GM19035 (cell line): ENCODE measurements at regions not wholly inside any gene's neighbourhood (a gene's known extent, or its start where the extent isn't known, plus 50 kb on each side); places are given as distances from the start of the nearest gene placed in this dataset.
"Not testable (repeated sequence)": the region's sequence is repeated elsewhere in the genome, so short reads cannot be mapped to it uniquely, and the experiment has no call there.

ENCODE experiments used
- ATAC-seq: cut with Tn5 transposase; IDR thresholded peaks from one replicate; pipeline ENCODE4 v1.9.1; 2021; ENCODE audit not compliant: unreplicated experiment

DNA sequence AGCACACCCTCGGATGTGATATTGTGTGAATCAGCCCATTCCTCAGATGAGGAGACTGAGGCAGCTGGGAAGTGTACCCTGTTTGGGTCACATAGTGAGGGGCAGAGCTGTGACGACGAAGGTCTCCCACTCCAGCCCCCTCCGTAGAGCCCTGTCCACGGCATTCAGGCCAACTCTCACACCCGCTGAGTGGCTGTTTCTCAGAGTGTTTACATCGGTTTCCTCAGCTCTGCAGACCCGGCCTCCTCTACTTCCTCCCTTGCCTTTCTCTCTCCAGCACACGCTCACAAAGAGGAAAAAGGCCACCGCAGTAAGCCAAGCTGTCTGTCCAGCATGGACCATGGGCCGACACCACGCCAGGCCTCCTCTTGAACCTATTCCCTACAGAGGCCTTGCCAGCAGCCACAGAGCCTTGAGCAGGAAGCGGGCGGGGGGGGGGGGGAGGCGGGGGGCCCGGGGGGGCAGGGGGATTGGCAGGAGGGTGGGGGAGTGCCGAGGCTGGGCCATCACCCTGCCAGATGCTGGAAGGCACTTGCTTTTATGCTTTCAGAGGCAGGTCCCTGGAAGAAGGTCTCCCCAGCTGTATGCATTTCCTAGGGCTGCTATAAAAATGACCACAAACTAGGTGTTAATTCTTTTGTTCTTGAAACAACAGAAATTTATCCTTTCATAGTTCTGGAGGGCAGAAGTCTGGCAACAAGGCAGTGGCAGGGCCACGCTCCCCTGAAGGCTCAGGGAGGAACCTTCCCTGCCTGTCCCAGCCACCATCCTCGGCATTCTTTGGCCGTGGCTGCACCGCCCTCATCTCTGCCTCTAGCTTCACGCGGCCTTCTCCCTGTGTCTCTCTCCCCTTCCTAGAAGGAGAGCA is 178.4 kb downstream of the PSMG1 start:
- ATAC-seq = no peak

DNA sequence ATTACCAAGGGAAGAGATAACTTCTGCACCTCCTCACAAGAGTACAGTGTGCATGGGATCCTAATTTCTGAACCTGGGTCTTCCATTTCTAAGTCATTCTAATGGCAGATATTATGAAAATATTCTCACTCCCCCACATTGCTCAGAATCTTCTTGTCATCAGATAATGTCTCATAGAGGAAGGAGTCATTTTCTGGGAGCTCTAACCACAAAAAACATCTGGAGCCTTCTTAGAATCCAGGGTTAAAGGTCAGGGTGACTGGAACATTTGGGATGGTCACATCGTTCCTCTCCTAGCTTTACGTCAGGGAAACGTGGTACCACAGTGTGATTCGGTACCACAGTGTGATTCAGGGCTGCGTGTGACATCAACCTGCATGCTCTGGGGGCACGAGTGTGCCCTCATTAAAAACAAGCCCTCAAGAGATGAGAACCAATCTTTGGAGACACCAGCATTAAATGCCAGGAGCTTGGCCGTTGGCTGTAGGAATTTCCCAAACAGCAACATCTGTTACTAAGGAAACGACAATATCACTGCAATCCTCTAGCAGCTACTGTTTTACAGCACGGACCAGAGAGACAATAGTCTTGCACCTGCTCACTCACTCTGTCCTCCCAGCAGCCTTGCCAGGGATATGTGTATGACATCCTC is 179.1 kb downstream of the PSMG1 start:
- no peak for ATAC-seq

DNA sequence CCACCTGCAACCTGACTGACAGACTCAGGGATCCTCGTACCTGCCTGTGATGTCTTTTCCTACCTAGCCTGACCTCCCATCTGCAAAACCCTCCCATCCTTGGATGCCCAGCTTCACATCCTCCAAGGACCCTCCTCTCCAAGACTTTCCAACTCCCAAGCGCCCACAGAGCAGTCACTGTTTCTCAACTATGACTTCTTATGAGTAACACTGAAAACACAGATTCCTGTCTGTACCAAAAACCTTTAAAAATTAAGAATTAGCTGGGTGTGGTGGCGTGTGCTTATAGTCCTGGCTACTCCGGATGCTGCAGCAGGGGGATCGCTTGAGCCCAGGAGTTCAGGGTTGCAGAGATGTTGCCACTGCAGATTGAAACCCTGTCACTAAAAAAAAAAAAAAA is 181.9 kb downstream of the PSMG1 start:
- no peak for ATAC-seq

DNA sequence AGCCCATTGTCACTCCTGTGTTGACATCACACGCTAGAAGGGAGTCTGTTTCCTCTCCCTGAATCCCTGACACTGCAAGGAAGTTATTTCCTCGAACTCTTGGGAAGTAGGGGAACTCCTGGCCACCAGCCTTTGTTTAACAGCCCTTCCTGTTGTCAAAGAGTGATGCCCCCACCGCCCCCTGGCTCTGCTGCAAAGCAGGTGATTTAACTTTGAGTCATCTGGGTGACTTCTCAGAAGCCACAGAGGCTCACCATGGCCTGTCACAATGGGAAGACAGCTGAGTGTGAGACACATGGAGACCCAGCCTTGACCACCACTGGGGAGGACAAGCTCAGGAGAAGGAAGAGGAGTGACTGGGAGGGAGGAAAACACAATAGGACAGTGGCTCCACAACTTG is 182.8 kb downstream of the PSMG1 start:
- no peak for ATAC-seq

DNA sequence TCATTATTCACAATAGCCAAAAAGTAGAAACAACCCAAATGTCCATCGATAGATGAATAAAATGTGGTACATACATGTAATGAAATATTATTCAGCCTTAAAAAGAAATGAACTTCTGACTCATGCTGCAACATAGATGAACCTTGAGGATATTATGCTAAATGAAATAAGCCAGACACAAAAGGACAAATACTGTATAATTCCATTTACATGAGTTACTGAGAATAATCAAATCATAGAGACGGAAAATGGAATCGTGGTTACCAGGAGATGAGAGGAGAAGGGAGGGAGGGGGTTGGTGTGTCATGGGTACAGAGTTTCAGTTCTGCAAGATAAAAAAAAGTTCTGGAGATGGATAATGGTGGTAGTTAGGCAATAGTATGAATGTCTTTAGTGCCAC is 184.1 kb downstream of the PSMG1 start:
- ATAC-seq = no peak

DNA sequence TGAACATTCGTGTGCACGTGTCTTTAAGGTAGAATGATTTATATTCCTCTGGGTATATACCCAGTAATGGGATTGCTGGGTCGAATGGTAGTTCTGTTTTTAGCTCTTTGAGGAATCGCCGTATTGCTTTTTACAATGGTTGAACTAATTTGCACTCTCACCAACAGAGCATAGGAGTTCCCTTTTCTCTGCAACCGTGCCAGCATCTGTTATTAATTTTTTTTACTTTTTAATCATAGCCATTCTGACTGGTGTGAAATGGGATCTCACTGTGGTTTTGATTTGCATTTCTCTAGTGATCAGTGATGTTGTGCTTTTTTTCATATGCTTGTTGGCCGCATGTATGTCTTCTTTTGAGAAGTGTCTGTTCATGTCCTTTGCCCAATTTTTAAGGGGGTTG is 185.0 kb downstream of the PSMG1 start:
- ATAC-seq = not testable (repeated sequence)

DNA sequence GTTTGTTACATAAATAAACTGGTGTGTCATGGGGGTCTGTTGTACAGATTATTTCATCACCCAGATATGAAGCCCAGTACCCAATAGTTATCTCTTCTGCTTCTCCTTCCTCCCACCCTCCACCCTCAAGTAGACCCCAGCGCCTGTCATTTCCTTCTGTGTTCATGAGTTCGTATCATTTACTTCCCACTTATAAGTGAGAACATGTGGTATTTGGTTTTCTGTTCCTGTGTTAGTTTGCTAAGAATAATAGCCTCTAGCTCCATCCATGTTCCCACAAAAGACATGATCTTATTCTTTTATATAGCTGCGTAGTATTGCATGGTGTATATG is 185.4 kb downstream of the PSMG1 start:
- ATAC-seq = not testable (repeated sequence)

DNA sequence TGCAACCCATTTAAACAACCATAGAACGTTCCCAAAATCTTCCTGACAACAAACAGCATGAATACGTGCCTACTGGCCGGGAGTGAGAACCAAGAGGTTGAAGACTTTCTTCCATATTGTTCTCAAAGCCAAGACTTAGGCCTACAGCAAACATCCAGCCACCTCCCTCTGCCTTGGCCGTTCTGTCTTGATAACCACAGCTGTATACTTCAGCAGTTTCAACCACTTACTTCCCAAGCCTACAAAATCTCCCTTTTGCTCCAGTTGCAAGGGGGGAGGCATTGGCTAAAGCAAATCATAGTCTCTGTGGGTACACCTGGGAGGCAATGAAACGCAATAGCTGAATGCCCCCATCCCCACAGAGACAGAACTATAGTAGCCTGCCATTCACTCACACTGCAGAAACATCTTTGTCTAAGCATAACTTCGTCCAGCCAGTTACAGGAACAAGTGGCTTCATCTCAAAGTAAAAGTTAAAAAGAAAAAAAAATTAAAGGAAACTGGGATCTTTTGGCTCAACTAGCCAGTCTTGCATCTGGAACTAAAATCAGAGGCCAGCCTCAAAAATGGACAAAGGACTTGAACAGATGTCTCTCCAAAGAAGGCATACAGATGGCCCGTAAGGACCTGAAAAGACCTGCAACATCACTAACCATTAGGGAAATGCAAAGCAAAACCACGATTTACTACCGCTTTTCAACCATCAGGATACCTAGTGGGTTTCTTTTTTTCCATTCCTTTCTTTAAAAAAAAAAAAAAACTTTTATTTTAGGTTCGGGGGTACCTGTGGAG is 186.0 kb downstream of the PSMG1 start:
- no peak for ATAC-seq

DNA sequence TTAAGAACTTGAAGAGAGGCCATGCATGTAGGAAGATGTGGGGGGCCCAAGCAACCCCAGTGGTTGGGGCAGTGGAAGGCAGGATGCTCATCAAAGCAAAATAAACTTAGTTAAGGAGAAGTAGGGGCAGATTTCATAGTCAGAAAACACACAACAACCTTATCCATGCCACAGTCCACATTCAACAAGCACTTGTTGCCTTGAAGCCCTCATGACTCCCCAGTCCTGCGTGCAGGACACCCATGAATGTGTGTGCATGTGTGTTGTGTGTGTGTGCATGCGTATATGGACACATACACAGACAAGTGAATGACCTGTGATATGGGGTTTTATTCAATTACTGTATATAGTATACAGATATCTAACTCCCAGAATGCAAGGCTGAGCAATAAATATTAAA is 186.9 kb downstream of the PSMG1 start:
- no peak for ATAC-seq

DNA sequence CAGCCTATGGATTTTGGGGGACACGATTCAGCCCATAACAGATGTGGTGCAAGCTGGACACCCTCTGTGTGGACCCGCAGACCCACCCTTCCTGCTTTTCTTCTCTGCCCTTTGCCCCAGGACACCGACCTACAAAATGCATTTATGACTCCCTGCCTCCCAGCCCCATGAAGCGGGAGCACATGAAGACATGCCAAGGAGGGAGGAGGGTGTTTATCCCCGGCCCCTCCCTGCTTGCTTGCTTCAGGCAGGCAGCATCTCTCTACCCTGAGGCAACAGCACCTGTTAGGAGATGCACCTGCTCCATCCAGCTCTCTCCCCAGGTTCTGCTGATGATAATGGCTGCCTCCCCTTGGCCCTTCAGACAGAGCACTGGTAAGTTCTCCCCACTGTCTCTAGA is 187.5 kb downstream of the PSMG1 start:
- no peak for ATAC-seq

DNA sequence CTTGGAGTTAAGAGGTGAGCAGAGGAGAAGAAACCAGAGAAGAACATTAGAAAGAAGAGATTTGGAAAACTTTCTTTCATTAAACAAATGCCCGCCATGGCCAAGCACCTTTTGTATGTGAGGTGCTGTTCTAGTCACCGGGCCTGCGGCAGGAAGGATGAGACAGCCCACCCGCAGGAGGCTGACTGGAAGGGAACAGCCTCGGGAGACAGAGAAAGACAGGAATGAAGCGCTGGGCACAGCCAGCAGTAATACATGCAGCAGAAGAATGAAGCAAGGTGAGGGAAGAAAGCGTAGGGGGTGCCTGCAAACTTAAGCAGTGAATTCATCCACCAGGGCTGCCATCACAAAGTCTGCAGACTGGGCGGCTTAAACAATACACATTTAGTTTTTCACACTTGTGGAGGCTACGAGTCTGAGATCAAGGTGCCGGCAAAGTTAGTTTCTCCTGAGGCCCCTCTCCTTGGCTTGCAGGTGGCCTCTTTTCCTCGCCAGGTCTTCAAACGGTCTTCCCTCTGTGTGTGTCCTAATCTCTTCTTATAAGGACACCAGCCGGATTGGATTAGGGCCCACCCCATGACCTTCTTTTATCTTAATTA is 188.1 kb downstream of the PSMG1 start:
- ATAC-seq = no peak

DNA sequence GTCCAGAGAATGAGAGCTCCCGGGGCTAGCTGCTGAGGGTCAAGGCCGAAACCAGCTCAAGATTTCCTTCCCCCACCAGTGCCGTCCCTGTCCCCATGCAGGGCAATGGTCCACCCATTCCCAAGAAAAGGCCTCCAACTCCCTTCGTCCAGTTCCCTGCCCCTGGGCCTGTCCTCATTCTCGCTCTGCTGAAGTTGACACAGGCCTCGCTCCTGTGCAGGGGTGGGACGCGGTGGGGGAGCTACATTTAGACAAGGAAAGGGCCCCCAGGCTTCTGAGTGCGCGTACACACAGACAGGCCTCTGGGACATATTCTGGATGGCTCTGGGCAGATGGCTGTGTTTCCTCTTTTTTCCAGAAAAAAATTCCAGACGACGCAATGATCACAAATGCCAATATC is 188.3 kb downstream of the ETS2 start:
- ATAC-seq = no peak

DNA sequence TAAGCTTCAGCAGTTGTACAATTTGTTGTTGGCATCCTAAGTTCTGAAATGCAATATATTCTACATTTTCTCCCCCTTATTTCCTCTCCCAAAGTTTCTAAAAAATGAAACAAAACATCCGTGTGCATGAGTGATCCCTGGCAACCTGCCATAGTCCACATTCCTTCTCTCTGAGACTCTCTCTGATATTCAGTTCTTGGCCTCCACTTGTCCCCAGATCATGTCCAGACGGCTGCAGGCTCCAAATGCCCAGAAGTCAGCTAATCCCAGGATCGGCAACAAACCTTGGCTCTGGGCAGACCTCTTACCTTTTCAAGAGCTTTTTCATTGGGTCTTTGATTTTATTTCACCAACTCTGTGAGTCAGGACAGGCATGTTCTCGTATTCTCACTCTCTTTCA is 187.8 kb downstream of the ETS2 start:
- ATAC-seq = no peak

DNA sequence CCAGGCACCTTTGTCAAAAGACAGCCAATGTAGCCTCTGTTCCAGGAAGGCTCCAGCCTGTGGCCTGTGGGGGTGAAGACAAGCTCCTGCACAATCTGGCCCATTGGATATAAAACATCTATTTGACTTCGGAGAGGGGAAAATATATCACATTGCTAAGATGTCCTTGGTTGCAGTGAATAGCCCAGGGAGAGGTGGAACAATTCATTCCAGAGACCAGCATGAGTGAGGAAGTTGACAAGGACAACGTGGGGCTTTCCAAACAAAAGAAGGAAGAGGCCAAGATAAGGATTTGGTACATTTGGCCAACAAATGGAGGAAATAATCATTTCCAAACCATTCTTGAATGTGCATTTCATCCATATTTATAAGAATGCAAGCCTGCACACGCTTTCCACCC is 187.0 kb downstream of the ETS2 start:
- ATAC-seq = no peak

DNA sequence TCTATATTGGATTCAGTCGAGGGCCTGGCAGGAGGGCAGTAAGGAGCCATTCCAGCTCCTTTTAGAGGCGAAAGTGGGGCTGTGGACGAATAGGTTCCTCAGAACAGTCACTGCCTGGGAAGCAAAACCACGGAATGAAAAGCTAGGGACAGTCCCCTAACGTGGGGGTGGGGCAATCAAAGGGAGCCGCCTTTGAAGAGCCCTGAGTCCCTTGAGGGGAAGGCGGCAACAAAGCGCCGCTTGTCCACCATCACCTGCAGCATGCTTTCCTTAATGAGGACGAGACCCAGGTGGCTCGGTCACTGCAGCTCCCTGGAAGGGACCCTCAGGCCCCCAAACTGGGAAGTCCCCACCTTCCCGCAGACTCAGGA is 184.7 kb downstream of the ETS2 start:
- ATAC-seq = no peak

DNA sequence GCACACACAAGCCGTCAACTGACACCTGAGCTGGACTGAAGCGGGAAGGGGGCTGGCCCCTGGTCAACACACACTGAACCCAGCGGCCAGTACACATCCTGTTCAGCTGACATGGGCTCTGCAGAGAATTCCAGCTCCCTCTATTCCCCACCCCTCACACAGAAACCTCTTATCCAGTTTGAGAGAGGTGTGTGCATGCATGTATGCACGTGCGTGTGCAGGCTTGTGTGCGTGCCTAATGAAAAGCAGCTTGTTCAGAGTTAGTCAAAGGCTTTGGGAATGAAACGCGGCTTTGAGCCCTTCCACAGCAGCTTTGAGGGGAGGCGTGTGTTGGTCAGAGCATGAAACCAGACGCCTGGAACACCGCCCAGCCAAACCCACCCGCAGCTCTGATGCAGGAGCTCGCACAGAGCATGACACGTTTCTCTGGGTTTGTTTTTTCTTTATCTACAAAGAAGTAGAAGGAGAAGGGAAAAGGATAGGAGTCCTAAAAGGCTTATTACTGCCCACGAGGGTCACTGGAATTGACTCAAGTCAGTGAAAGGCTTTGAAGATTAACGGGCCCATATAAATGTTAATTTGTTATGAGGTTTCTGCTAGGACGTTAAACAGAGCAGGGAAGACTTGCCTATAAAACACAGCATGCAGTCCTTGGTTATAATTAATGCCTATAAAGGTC is 184.2 kb downstream of the ETS2 start:
- no peak for ATAC-seq

DNA sequence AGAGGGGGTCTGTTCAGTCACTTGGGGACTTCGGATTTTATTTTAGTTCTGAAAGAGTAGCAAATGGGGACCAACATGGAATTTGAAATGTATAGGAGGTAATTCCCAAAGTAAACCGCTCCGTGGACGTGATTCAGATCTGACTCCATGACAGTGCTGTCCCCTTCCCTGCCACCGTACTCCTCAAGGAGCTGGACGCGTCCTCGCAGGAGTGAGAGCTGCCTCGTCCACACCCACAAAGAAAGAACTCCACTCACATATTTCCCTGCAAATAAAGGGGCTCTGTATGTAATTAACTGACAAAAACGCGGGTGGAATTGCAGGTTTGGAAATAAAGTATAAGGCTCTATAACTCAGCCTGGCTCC is 183.6 kb downstream of the ETS2 start:
- no peak for ATAC-seq

DNA sequence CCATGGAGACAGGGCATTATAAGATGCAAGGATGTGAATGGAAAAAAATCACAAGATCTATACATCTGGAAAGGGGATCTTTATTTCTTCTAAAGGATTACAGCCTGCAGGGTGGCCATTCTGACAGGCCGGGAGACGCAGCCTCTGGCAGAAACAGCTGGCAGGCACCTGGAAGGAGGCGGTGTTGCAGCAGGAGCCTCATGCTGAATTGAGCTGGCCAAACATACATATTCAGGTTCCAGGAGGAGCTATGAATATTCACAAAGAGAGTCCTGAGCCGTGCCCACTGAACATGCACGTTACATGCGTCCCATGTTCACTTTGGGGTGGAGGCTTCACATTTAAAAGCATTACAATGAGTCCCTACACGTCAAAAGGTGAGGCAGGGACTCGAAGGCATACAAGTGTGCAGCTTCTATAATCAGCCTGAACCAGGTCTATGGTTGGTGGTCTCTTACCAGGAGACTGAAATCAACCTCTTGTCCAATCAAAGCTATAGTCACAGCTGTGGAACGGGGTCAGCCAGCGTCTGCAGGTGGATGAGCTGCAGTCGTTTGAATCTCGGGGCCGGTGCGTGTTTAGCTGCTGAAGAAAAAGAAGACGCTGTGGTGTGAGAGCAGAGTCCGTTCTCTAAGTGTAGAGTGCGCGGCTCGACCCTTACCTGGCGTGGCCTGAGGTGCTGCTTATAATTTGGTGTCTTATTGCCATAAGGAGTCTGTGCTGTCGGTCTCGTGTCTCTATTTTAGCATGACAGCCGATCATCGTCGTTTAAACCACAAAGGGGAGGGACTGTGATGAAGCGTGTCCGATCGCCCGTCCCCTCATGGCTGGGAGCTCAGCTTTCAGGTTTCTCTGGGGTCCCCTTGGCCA is 183.0 kb downstream of the ETS2 start:
- ATAC-seq = no peak

DNA sequence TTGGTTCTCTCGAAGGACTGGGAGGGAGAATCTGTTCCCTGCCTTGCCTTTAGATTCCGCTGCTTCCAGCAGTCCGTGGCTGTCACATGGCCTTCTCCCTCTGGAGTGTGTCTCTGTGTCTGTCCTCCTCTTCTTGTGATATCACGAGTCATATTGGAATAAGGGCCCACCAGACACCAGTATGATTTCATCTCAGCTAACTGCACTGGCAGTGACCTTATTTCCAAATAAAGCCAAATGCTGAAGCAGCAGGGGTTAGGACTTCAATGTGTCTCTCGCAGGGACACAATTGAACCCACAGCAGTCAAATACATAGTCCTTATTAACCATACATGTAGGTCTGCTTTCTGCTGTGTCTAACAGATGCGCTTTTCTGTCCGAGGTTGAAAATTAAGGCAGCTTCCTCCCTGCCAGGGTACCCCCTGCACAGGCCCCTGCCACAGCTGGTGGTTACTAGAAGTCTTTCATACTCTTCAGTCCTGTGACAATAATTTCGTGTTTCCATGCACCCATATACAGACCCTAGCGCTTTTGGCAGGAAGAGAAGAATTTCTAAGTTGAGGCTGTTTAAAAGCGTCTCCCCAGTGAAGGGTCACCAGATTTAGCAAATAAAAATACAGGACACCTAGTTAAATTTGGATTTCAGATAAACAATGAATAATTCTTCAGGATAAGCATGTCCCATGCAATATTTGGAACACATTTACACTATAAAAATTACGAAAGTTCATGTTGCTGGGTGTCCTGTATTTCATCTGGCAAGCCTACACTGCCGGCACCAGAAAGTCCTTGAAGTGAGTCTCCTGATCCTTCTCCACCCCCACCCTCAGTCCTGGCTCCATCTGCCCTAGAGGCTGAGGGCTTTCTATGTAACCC is 182.1 kb downstream of the ETS2 start:
- ATAC-seq = no peak
